Right atrium auricular region (tissue), 2 donors: ENCODE measurements at regions not wholly inside any gene's neighbourhood (a gene's known extent, or its start where the extent isn't known, plus 50 kb on each side); places are given as distances from the start of the nearest gene placed in this dataset.

Source experiments
- DNase-seq: peaks from one replicate; pipeline ENCODE4 v3.0.0-alpha.2; 2019; ENCODE audit warnings: low spot score
- H3K27ac ChIP-seq, 2 donors: fragments of 200-600 bp; sonication (generic); 1 replicate in 1 of 2; 2 replicates in 1 of 2; pipeline ENCODE4 v1.5.1; 2016 to 2019
- H3K27me3 ChIP-seq, 2 donors: fragments of 200-600 bp; sonication (generic); one replicate each; pipeline versions ENCODE4 v1.5.1 to v1.6.0; 2017 to 2019
- H3K36me3 ChIP-seq: fragments of 200-600 bp; sonication (generic); one replicate; pipeline ENCODE4 v1.5.1; 2016
- H3K4me1 ChIP-seq, 2 donors: fragments of 200-600 bp; sonication (generic); one replicate each; pipeline versions ENCODE4 v1.5.1 to v1.6.0; 2017 to 2019
- H3K4me3 ChIP-seq, 2 donors: fragments of 200-600 bp; sonication (generic); 1 replicate in 1 of 2; 2 replicates in 1 of 2; pipeline ENCODE4 v1.5.1; 2017 to 2019; ENCODE audit warnings: mild to moderate bottlenecking in 1 of 2, moderate library complexity in 1 of 2
- H3K9me3 ChIP-seq, 2 donors: fragments of 200-600 bp; sonication (generic); one replicate each; pipeline ENCODE4 v1.5.1; 2019
- CTCF ChIP-seq, 2 donors: fragments of 200-600 bp; sonication (generic); IDR thresholded peaks; one replicate each; pipeline ENCODE4 v1.5.1; 2019; ENCODE audit warnings: antibody characterized with exemption in 2 of 2

- Histone ChIP-seq H3K27me3 (no peaks in the 10 kb centered on the region), H3K4me1 (peaks cover 0 to 22% of the 10 kb centered on the region in 2 donors), H3K9me3 (no peaks in the 10 kb centered on the region), H3K4me3 (no peak overlapping the region), H3K36me3 (no peaks in the 10 kb centered on the region), H3K27ac (peak overlapping the region in 1 of 2 donors; percentile 16)
- DNase-seq, result peak; percentile 58
- TF ChIP-seq CTCF (IDR thresholded peaks at IDR 0.05), result no peak
These were observed 250.4 kb upstream of the SIX2 start for GRCh38 chr2:45259547-45260160.

DNA sequence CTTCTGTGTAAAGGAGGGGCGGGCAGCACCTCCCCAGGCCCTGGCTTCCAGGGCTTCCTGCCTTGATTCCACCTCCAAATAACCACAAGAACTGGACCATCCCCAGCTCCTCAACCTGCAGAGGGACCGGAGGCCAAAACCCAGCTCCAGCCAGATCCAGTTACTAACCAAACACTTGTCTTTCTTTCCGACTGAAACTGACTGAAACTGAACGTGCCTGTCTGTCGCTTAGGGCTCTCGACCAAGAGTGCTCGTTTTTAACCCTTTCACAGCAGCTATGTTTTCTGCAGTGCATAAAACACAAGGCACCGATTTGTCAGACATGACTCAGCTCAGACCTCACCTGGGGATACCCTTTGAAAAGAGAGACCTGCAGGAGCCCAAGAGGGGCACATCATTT lies 249.9 kb upstream of the SIX2 start:
- Histone ChIP-seq H3K4me1 (peaks cover 0 to 22% of the 10 kb centered on the region in 2 donors), H3K36me3 (no peaks in the 10 kb centered on the region), H3K27ac (peak overlapping the region in 1 of 2 donors; percentile 16)

GRCh38 chr2:45258311-45258710 lies 249.1 kb upstream of the SIX2 start:
- Histone ChIP-seq H3K36me3 (no peaks in the 10 kb centered on the region), H3K27me3 (no peaks in the 10 kb centered on the region), H3K9me3 (no peaks in the 10 kb centered on the region), H3K4me1 (peaks cover 0 to 22% of the 10 kb centered on the region in 2 donors), H3K27ac (no peak overlapping the region), H3K4me3 (no peak overlapping the region)
- no peak for DNase-seq
- no peak for TF ChIP-seq CTCF (IDR thresholded peaks at IDR 0.05)

More for the DNA sequence above, 249.9 kb upstream of the SIX2 start:
- DNase-seq, result no peak
- H3K27me3 ChIP-seq, result no peaks in the 10 kb centered on the region
- TF ChIP-seq CTCF (IDR thresholded peaks at IDR 0.05), result no peak
- no peak overlapping the region for H3K4me3 ChIP-seq
- H3K9me3 ChIP-seq, result no peaks in the 10 kb centered on the region

DNA sequence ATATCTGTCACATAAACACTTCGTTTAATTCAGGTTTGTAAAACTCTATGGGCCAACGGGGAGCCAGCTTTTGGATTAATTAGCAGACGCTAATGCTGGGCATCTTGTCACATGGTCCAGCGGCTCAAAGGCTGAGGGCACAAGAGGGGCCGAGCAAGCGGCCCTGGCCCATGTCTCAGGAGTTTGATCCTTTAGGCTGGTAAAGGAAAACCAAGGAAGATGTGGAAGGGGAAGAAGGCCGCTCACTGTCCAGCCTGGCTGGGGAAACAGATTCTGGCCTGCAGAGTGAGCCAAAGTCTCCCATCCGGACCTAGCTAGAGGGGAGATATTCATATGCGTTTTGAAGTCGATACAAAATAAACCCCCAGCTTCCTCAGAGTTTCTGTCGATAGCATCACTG lies 248.6 kb upstream of the SIX2 start:
- TF ChIP-seq CTCF (IDR thresholded peaks at IDR 0.05), result no peak
- H3K4me3 ChIP-seq, result no peak overlapping the region
- H3K27ac ChIP-seq, result no peak overlapping the region
- H3K27me3 ChIP-seq, result no peaks in the 10 kb centered on the region
- no peaks in the 10 kb centered on the region for H3K9me3 ChIP-seq
- DNase-seq, result no peak
- no peaks in the 10 kb centered on the region for H3K36me3 ChIP-seq
- H3K4me1 ChIP-seq, result peaks cover 0 to 22% of the 10 kb centered on the region in 2 donors

GRCh38 chr2:45256867-45257641 lies 247.8 kb upstream of the SIX2 start:
- no peak for DNase-seq
- Histone ChIP-seq H3K9me3 (no peaks in the 10 kb centered on the region), H3K27ac (peak overlapping the region; percentile 21 to 27), H3K36me3 (no peaks in the 10 kb centered on the region), H3K27me3 (no peaks in the 10 kb centered on the region), H3K4me3 (no peak overlapping the region), H3K4me1 (peaks cover 0 to 22% of the 10 kb centered on the region in 2 donors)
- TF ChIP-seq CTCF (IDR thresholded peaks at IDR 0.05), result no peak
